ENCODE measurements at regions not wholly inside any gene's neighbourhood (a gene's known extent, or its start where the extent isn't known, plus 50 kb on each side); places are given as distances from the start of the nearest gene placed in this dataset.

- TF ChIP-seq CTCF (conservative IDR thresholded peaks at IDR 0.05; ENCODE audit: low read depth, low read length): no peak
- TF ChIP-seq RFX5 (IDR thresholded peaks at IDR 0.05; ENCODE audit: low read depth, low read length): no peak
- TF ChIP-seq POLR2A (IDR thresholded peaks at IDR 0.05; ENCODE audit: low read depth, low read length): no peak
- no peak for TF ChIP-seq SMC3 (IDR thresholded peaks at IDR 0.05; ENCODE audit: low read depth, low read length)
- TF ChIP-seq CEBPB (IDR thresholded peaks at IDR 0.05; ENCODE audit: low read depth, low read length): no peak
- TF ChIP-seq MXI1 (IDR thresholded peaks at IDR 0.05; ENCODE audit: borderline replicate concordance, low read depth, low read length): no peak
- TF ChIP-seq MAFK (IDR thresholded peaks at IDR 0.05; ENCODE audit: low read depth, low read length): no peak
- no peak for TF ChIP-seq ELK1 (IDR thresholded peaks at IDR 0.05; ENCODE audit: borderline replicate concordance, low read depth, low read length)
These were observed 533.7 kb upstream of the IGFBP3 start for GRCh38 chr7:46454816-46455215.

Data from IMR-90 (cell line).